HUES64 (cell line): ENCODE measurements at regions not wholly inside any gene's neighbourhood (a gene's known extent, or its start where the extent isn't known, plus 50 kb on each side); places are given as distances from the start of the nearest gene placed in this dataset.

Source experiments
- H3K27ac ChIP-seq: 2 replicates; pipeline ENCODE4 v1.7.0; 2013; ENCODE audit warnings: low read depth, low read length, inconsistent platforms
- H3K27me3 ChIP-seq: 2 replicates; pipeline ENCODE4 v1.6.1; 2013; ENCODE audit warnings: mild to moderate bottlenecking, low read length; ENCODE audit not compliant: insufficient read depth
- H3K36me3 ChIP-seq: 2 replicates; pipeline ENCODE4 v1.6.1; 2013; ENCODE audit warnings: mild to moderate bottlenecking, low read length; ENCODE audit not compliant: insufficient read depth
- H3K4me1 ChIP-seq: 2 replicates; pipeline ENCODE4 v1.6.1; 2013; ENCODE audit warnings: mild to moderate bottlenecking, low read length, moderate library complexity; ENCODE audit not compliant: insufficient read depth
- H3K4me3 ChIP-seq: 2 replicates; pipeline ENCODE4 v1.5.1; 2013; ENCODE audit warnings: mild to moderate bottlenecking, low read length, moderate library complexity
- H3K9ac ChIP-seq: 2 replicates; pipeline ENCODE4 v1.6.1; 2013; ENCODE audit warnings: mild to moderate bottlenecking, low read depth, low read length
- H3K9me3 ChIP-seq: 2 replicates; pipeline ENCODE4 v1.6.1; 2013; ENCODE audit warnings: low read depth, low read length; ENCODE audit not compliant: insufficient read depth
- WGBS: fragments of 150-250, 120-280 bp; methylation state at CpG from one replicate; pipeline ENCODE4 v1.1.7; 2013; ENCODE audit warnings: missing lambda C conversion rate; 5-methylcytosine and 5-hydroxymethylcytosine counted together

DNA sequence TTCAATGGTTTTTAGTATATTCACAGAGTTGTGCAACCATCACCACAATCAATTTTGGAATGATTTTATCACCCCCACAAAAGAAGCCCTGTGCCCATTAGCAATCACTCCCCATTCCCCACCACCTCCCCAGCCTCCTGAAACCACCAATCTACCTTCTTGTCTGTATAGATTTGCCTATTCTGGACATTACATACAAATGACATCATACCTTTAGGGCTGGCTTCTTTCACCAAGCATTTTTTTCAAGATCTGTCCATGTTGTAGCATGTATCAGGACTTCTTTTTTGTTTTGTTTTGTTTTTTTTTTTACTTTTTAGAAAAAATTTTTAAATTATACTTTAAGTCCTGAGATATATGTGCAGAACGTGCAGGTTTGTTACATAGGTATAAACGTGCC lies 108.1 kb downstream of the RTL9 start:
- H3K36me3 ChIP-seq, result no peaks in the 10 kb centered on the region
- H3K27me3 ChIP-seq, result no peaks in the 10 kb centered on the region
- H3K4me3 ChIP-seq, result no peak overlapping the region
- WGBS, result 100% methylated on average over 2 of the region's 2 CpGs
- H3K27ac ChIP-seq, result no peak overlapping the region
- H3K9ac ChIP-seq, result no peak overlapping the region
- no peaks in the 10 kb centered on the region for H3K9me3 ChIP-seq
- no peaks in the 10 kb centered on the region for H3K4me1 ChIP-seq

- Histone ChIP-seq H3K27ac (no peak overlapping the region), H3K4me1 (no peaks in the 10 kb centered on the region), H3K9me3 (no peaks in the 10 kb centered on the region), H3K9ac (no peak overlapping the region), H3K27me3 (no peaks in the 10 kb centered on the region), H3K36me3 (no peaks in the 10 kb centered on the region), H3K4me3 (no peak overlapping the region)
- WGBS, result 75% methylated on average over 1 of the region's 3 CpGs
These were observed 113.6 kb downstream of the RTL9 start for GRCh38 chrX:110472265-110472664.

DNA sequence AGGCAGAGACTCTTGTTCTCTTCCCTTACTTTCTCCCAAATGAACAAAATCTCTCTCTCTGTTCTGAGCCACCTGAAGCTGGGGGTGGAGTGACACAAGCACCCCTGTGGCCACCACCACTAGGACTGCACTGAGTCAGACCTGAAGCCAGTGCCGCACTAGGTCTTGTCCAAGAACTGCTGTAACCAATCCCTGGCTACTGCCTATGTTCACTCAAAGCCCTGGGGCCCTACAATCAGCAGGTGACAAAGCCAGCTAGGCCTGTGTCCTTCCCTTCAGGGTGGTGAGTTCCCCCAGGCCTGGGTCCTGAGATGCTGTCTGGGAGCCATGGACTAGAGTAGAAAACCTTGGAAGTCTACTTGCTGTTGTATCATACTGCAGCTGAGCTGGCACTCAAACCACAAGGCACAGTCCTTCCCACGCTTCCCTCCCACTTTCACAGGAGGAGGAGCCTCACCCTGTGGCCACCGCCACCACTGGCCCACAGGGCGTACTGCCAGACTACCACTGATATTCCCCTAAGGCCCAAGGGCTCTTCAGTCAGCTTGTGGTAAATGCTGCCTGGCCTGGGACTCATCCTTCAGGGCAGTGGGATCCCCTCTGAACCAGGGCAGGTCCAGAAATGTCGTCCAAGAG lies 119.1 kb downstream of the RTL9 start:
- H3K27me3 ChIP-seq, result no peaks in the 10 kb centered on the region
- WGBS, result 84% methylated on average over 5 of the region's 5 CpGs
- H3K27ac ChIP-seq, result no peak overlapping the region
- no peaks in the 10 kb centered on the region for H3K4me1 ChIP-seq
- H3K9ac ChIP-seq, result no peak overlapping the region
- H3K36me3 ChIP-seq, result no peaks in the 10 kb centered on the region
- no peak overlapping the region for H3K4me3 ChIP-seq
- no peaks in the 10 kb centered on the region for H3K9me3 ChIP-seq

- Histone ChIP-seq H3K4me3 (no peak overlapping the region), H3K36me3 (no peaks in the 10 kb centered on the region), H3K27ac (no peak overlapping the region), H3K4me1 (no peaks in the 10 kb centered on the region), H3K27me3 (no peaks in the 10 kb centered on the region), H3K9me3 (no peaks in the 10 kb centered on the region), H3K9ac (no peak overlapping the region)
- WGBS, result 88% methylated on average over 6 of the region's 8 CpGs
These were observed 133.4 kb downstream of the RTL9 start for GRCh38 chrX:110491846-110492620.

GRCh38 chrX:110504947-110505346 lies 146.3 kb downstream of the RTL9 start:
- Histone ChIP-seq H3K9me3 (no peaks in the 10 kb centered on the region), H3K4me1 (peaks cover 10% of the 10 kb centered on the region; the same call in 1 of the 2 replicates), H3K27ac (no peak overlapping the region), H3K27me3 (no peaks in the 10 kb centered on the region), H3K36me3 (no peaks in the 10 kb centered on the region), H3K4me3 (no peak overlapping the region), H3K9ac (no peak overlapping the region)
- 97% methylated on average over 6 of the region's 6 CpGs for WGBS

GRCh38 chrX:110509755-110510532 lies 151.3 kb downstream of the RTL9 start:
- no peaks in the 10 kb centered on the region for H3K27me3 ChIP-seq
- H3K4me1 ChIP-seq, result peaks cover 23% of the 10 kb centered on the region
- peak overlapping the region; percentile 82 for H3K27ac ChIP-seq
- H3K9me3 ChIP-seq, result no peaks in the 10 kb centered on the region
- no peaks in the 10 kb centered on the region for H3K36me3 ChIP-seq
- H3K4me3 ChIP-seq, result no peak overlapping the region
- 6% methylated on average over 2 of the region's 2 CpGs for WGBS
- H3K9ac ChIP-seq, result no peak overlapping the region

DNA sequence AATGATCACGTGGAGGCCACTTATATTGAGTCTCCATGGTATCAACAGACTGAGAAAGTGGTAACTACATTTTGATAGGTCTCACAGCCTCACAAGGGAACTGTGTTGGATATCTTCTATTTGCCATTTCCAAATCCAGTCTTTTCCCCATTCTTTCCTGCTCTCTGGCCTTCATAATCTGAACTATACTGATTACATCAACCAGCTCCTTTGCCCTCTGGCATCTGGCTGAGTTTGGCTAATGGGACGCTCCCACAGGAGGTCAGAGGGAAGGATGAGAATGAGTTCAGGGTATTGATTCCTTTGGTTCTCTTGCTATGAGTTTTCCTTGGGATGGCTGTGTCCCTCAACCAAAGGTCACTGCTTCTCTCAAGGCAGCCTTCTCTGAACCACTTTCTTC lies 152.6 kb downstream of the RTL9 start:
- Histone ChIP-seq H3K4me1 (peaks cover 23% of the 10 kb centered on the region), H3K9me3 (no peaks in the 10 kb centered on the region), H3K27me3 (no peaks in the 10 kb centered on the region), H3K4me3 (no peak overlapping the region), H3K36me3 (no peaks in the 10 kb centered on the region), H3K27ac (no peak overlapping the region), H3K9ac (no peak overlapping the region)
- WGBS, result 87% methylated on average over 2 of the region's 2 CpGs

- H3K9me3 ChIP-seq, result no peaks in the 10 kb centered on the region
- H3K4me3 ChIP-seq, result no peak overlapping the region
- no peaks in the 10 kb centered on the region for H3K27me3 ChIP-seq
- no peak overlapping the region for H3K9ac ChIP-seq
- H3K27ac ChIP-seq, result no peak overlapping the region
- H3K36me3 ChIP-seq, result no peaks in the 10 kb centered on the region
- H3K4me1 ChIP-seq, result peaks cover 23% of the 10 kb centered on the region
- WGBS, result no CpG with 5 or more reads among the region's 1 CpG
These were observed 153.7 kb downstream of the RTL9 start for GRCh38 chrX:110512341-110512740.

GRCh38 chrX:110514509-110514908 lies 155.9 kb downstream of the RTL9 start:
- no peak overlapping the region for H3K27ac ChIP-seq
- H3K27me3 ChIP-seq, result no peaks in the 10 kb centered on the region
- H3K9ac ChIP-seq, result no peak overlapping the region
- no peaks in the 10 kb centered on the region for H3K36me3 ChIP-seq
- no peak overlapping the region for H3K4me3 ChIP-seq
- peaks cover 17% of the 10 kb centered on the region for H3K4me1 ChIP-seq
- 100% methylated on average over 1 of the region's 2 CpGs for WGBS
- no peaks in the 10 kb centered on the region for H3K9me3 ChIP-seq

- 100% methylated on average over 3 of the region's 3 CpGs for WGBS
- no peaks in the 10 kb centered on the region for H3K9me3 ChIP-seq
- H3K9ac ChIP-seq, result no peak overlapping the region
- no peaks in the 10 kb centered on the region; the same call in 1 of the 2 replicates for H3K4me1 ChIP-seq
- no peak overlapping the region for H3K27ac ChIP-seq
- H3K27me3 ChIP-seq, result no peaks in the 10 kb centered on the region
- no peak overlapping the region for H3K4me3 ChIP-seq
- no peaks in the 10 kb centered on the region for H3K36me3 ChIP-seq
These were observed 160.9 kb downstream of the RTL9 start for GRCh38 chrX:110519501-110519900.

GRCh38 chrX:110519906-110520452 lies 161.3 kb downstream of the RTL9 start:
- Histone ChIP-seq H3K27ac (no peak overlapping the region), H3K4me1 (no peaks in the 10 kb centered on the region; the same call in 1 of the 2 replicates), H3K36me3 (no peaks in the 10 kb centered on the region), H3K9me3 (no peaks in the 10 kb centered on the region), H3K9ac (no peak overlapping the region), H3K4me3 (no peak overlapping the region), H3K27me3 (no peaks in the 10 kb centered on the region)
- 66% methylated on average over 5 of the region's 7 CpGs for WGBS
